Adrenal gland (tissue), 9 donors: ENCODE measurements at regions not wholly inside any gene's neighbourhood (a gene's known extent, or its start where the extent isn't known, plus 50 kb on each side); places are given as distances from the start of the nearest gene placed in this dataset.

Experiments used
- DNase-seq, 7 donors: peaks; one replicate each; pipeline ENCODE4 v3.0.0-alpha.2; 2019 to 2020
- H3K27ac ChIP-seq, 5 donors: fragments of 200-600 bp; sonication (generic) in 4 of 5; 1 replicate in 3 of 5; 2 replicates in 2 of 5; pipeline versions ENCODE4 v1.5.1 to v1.8.0; 2016 to 2020; ENCODE audit warnings: mild to moderate bottlenecking in 1 of 5
- H3K27me3 ChIP-seq: fragments of 200-600 bp; 2 replicates; pipeline ENCODE4 v1.8.0; 2021
- H3K36me3 ChIP-seq, 2 donors: fragments of 200-600 bp; replicated peaks in 1 of 2; 1 replicate in 1 of 2; 2 replicates in 1 of 2; pipeline versions ENCODE4 v1.5.1 to v1.8.0; 2018 to 2022
- H3K4me1 ChIP-seq, 2 donors: fragments of 200-600 bp; replicated peaks in 1 of 2; 1 replicate in 1 of 2; 2 replicates in 1 of 2; pipeline versions ENCODE4 v1.5.1 to v1.8.0; 2018 to 2021
- H3K4me3 ChIP-seq, 4 donors: fragments of 200-600 bp; sonication (generic) in 3 of 4; one replicate each; pipeline ENCODE4 v1.5.1; 2016 to 2018
- H3K9me3 ChIP-seq, 3 donors: fragments of 200-600 bp; sonication (generic) in 1 of 3; replicated peaks in 1 of 3; 1 replicate in 2 of 3; 2 replicates in 1 of 3; pipeline versions ENCODE4 v1.5.1 to v1.8.0; 2016 to 2021
- CTCF ChIP-seq, 6 experiments: fragments of 450-650 bp in 4 of 6; fragments of 200-600 bp in 2 of 6; sonication (generic) in 1 of 6; IDR thresholded peaks; 1 replicate in 5 of 6; 2 replicates in 1 of 6; pipeline versions ENCODE4 v1.5.1 to v1.8.0; 2016 to 2021; ENCODE audit warnings: antibody characterized with exemption in 6 of 6, mild to moderate bottlenecking in 2 of 6, moderate library complexity in 1 of 6
- POLR2A ChIP-seq, 2 donors: fragments of 450-650 bp; IDR thresholded peaks; one replicate each; pipeline ENCODE4 v1.6.1; 2017; ENCODE audit warnings: antibody characterized with exemption in 2 of 2, mild to moderate bottlenecking in 2 of 2, moderate library complexity in 1 of 2
- WGBS, 4 donors: extraction: QIAGEN DNeasy Blood & Tissue Kit in 2 of 4; methylation state at CpG; one replicate each; pipeline versions ENCODE4 v1.1.5 to v1.1.7; 2013 to 2017; 5-methylcytosine and 5-hydroxymethylcytosine counted together
- intact Hi-C, 2 donors: fragments of 100-400 bp; cut with DNase I; formaldehyde crosslinking; loops; one replicate each; pipeline versions ENCODE4 v1.14.1 to v1.15.0; 2022 to 2023
- donor health status: healthy with polysubstance abuse.
- donor health status: Bipolar disorder and iron deficiency.
- donor health status: DM: yes; HTN: yes; CAD: no.
- donor health status: DM: no; HTN: no; CAD: no.
- donor health status: DM: no; HTN: no; CAD: no.

GRCh38 chr5:74404574-74405508 is 235.7 kb downstream of the ENC1 start:
- 88 to 94% (median 90%) methylated on average over 4 of the region's 4 CpGs for WGBS, 4 donors
- no peak for DNase-seq
- TF ChIP-seq CTCF (IDR thresholded peaks at IDR 0.05) = no peak
- no peak for TF ChIP-seq POLR2A (IDR thresholded peaks at IDR 0.05)
- Histone ChIP-seq H3K36me3 (no peaks in the 10 kb centered on the region), H3K27ac (no peak overlapping the region), H3K27me3 (no peaks in the 10 kb centered on the region), H3K4me1 (peaks cover 0 to 5% of the 10 kb centered on the region in 2 donors), H3K4me3 (no peak overlapping the region), H3K9me3 (no peaks in the 10 kb centered on the region)
- intact Hi-C loops = no loop called here

- no peak overlapping the region for H3K27ac ChIP-seq
- no peak overlapping the region for H3K4me3 ChIP-seq
- no peak for DNase-seq
- H3K36me3 ChIP-seq = no peaks in the 10 kb centered on the region
- H3K4me1 ChIP-seq = peaks cover 0 to 5% of the 10 kb centered on the region in 2 donors
- intact Hi-C loops = no loop called here
- no peaks in the 10 kb centered on the region for H3K27me3 ChIP-seq
- no peaks in the 10 kb centered on the region for H3K9me3 ChIP-seq
- TF ChIP-seq CTCF (IDR thresholded peaks at IDR 0.05) (no peak), POLR2A (IDR thresholded peaks at IDR 0.05) (no peak)
- WGBS, 4 donors = 87 to 94% (median 91%) methylated on average over 2 of the region's 2 CpGs
These were observed 236.8 kb downstream of the ENC1 start for GRCh38 chr5:74403771-74404170.

- H3K27ac ChIP-seq = no peak overlapping the region
- 78 to 86% (median 80%) methylated on average over 4 of the region's 4 CpGs for WGBS, 4 donors
These were observed 238.0 kb downstream of the ENC1 start for GRCh38 chr5:74402553-74402952.

GRCh38 chr5:74401946-74402320 is 238.6 kb downstream of the ENC1 start:
- WGBS, 4 donors = 89 to 99% (median 93%) methylated on average over 3 of the region's 3 CpGs
- DNase-seq = no peak

More at GRCh38 chr5:74402553-74402952, 238.0 kb downstream of the ENC1 start:
- H3K4me3 ChIP-seq = no peak overlapping the region
- no peaks in the 10 kb centered on the region for H3K36me3 ChIP-seq
- H3K27me3 ChIP-seq = no peaks in the 10 kb centered on the region
- TF ChIP-seq CTCF (IDR thresholded peaks at IDR 0.05) = no peak
- no peak for TF ChIP-seq POLR2A (IDR thresholded peaks at IDR 0.05)
- DNase-seq = no peak
- intact Hi-C loops = no loop called here
- H3K9me3 ChIP-seq = no peaks in the 10 kb centered on the region
- H3K4me1 ChIP-seq = no peaks in the 10 kb centered on the region

More at GRCh38 chr5:74401946-74402320, 238.6 kb downstream of the ENC1 start:
- no peak overlapping the region for H3K4me3 ChIP-seq
- intact Hi-C loops = no loop called here
- H3K27me3 ChIP-seq = no peaks in the 10 kb centered on the region
- H3K27ac ChIP-seq = no peak overlapping the region
- H3K36me3 ChIP-seq = no peaks in the 10 kb centered on the region
- H3K9me3 ChIP-seq = no peaks in the 10 kb centered on the region
- no peak for TF ChIP-seq POLR2A (IDR thresholded peaks at IDR 0.05)
- no peak for TF ChIP-seq CTCF (IDR thresholded peaks at IDR 0.05)
- H3K4me1 ChIP-seq = no peaks in the 10 kb centered on the region
